ENCODE measurements at regions not wholly inside any gene's neighbourhood (a gene's known extent, or its start where the extent isn't known, plus 50 kb on each side); places are given as distances from the start of the nearest gene placed in this dataset.
A peak's percentile ranks its signal among the peaks of the same experiment; 100 is the strongest.
"Not testable (repeated sequence)": the region's sequence is repeated elsewhere in the genome, so short reads cannot be mapped to it uniquely, and the experiment has no call there.

DNA sequence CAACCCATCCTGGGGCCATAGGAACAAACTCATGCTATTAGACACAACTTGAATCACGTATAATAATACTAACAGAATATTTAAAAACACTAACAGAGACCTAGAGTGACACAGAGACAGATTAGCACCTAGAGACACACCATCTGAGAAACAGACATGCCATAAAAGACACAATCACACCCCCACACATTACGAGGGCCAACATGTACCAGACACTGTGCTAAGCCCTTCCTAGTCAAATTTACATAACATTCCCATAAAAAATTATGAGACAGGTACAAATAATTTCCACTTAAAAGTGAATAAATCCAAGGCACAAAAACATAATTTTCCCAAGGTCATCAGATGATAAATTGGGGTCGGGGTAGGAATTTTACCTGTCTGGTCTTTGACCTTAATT is 141.1 kb upstream of the PRSS16 start:
- no peak for DNase-seq

DNA sequence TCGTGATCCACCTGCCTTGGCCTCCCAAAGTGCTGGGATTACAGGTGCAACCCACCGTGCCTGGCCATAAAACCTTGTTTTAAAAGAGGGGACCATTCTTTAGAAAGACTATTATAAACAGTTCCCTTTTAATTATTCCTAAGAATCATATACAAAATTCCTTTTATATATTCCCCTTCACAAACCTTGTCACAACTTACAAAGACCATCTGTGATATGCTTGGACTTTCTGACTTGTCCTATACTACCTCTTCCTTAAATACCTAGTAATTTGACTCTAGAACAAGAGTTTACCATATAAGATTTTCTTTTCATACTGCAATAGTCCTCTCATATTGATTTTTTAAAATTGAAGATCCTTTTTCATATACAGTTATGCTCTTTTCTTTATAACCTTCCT is 135.8 kb upstream of the PRSS16 start:
- DNase-seq = no peak

DNA sequence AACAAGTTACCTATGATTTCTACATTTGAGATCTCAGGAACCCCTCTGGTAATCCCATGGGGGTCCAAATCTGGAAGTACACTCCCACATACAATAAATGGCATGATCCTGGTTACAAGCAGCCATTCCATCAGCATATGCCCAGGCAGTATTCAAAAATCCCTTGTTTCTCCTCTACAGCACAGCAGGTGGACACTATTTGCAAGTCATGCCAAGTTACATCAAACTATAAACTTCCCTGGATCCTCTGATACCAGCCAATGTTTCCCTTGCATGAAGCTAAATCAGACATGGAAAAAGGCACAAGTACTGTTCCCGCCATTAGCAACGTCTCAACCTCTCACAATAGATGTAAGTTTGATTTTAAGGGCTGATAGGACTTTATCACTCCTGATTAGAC is 134.5 kb upstream of the PRSS16 start:
- DNase-seq = no peak

DNA sequence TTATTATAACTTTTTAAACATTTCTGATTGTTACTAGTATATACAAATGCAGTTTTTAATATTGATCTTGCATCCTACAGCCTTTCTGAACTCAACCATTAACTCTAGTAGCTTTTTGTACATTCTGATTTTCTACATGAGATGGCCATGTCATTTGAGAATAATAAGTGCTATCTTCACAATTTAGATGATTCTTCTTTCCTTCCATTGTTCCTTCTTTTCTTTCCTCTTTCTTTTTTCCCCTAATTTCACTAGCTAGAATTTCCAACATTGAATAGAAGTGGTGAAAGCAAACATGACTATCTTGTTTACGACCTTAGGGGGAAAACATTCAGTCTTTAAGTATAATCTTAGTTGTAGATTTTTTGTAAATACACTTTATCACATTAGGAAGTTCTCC is 128.2 kb upstream of the PRSS16 start:
- DNase-seq = no peak

DNA sequence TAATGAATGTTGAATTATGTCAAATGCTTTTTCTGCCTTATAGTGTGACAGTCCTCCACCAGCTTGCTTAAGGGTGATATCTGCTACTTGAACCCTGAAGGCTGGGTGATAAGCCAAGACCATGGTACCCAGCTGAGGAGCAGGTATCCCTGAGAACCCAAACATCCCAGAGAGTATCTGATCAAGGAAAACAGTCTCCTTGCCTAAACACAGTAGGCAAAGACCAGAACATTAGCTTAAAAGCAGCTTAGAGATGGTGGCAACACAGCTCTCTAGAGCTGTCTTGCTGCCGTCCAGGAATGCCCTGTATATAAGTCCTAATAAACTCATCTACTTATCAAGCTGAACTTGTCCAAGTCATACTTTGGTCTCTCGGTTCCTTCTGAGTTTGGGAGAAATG is 127.7 kb upstream of the PRSS16 start:
- no peak for DNase-seq

DNA sequence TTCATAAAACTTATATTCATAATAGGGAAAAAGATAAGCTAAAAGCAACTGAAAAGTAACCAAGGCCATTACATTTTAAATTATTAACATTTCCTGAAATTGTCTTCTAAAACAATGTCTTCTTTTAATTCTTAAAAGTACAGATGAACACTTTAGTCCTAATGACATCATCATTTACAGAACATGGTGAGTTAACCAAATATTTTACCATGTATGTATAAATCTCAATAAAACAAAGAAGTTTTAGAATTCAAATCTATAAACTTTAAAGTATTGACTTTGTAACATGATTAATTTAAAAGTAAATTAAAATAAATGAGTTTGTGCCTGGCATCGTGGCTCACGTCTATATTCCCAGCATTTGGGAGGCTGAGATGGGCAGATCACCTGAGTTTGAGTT is 125.9 kb upstream of the PRSS16 start:
- DNase-seq = no peak

DNA sequence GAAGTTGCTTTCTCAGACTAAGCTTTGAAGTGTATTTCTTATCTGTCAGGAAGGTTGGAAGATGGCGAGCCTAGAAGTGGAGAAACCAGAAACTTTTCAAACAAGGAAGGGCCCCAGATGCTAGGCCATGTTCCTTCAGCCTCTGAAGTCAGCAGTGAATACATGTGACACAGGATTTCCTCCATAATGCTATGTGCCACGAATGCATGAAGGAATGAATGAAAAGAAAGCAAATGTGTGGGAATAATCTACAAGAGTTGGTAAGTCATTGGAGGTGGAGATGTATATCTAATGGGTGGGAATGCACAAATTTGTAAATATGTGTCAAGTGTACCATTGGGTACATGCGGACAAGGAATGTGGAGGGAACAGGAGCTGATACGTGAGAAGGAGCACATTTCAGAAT is 123.2 kb upstream of the PRSS16 start:
- no peak for DNase-seq

DNA sequence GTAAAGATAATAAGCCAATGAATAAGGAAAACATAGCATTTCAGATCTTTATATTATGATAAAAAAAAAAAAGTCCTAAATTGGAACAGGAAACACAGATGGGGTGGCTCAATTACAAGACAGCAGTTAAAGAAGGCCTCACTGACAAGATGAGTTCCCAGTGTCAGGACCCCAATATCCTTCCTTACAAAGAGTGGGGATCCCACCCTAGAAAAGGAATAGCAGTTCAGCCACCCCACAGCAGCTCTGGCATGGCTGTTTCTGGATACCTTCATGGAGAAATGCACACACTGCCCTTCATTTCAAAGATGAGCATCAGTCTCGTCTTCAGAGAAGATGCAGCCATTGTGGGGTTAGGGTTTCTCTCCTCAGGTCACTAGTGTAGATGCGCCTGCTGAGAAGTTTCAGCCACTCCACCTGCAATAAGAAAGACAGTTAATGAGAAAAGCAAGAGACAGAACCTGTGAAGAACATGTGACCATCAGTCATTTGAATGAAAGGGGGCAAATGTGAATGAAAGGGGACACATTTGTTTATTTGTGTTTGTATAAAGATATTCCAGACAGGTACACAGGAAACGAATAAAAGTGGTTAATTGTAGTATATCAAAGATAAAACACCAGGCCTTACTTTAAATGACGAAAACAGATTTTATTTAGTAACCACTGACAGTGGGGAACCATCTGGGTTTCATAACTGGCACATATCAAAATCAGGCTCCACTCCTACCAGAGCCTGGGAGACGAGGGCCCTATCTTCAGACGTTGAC is 121.3 kb upstream of the PRSS16 start:
- no peak for DNase-seq

DNA sequence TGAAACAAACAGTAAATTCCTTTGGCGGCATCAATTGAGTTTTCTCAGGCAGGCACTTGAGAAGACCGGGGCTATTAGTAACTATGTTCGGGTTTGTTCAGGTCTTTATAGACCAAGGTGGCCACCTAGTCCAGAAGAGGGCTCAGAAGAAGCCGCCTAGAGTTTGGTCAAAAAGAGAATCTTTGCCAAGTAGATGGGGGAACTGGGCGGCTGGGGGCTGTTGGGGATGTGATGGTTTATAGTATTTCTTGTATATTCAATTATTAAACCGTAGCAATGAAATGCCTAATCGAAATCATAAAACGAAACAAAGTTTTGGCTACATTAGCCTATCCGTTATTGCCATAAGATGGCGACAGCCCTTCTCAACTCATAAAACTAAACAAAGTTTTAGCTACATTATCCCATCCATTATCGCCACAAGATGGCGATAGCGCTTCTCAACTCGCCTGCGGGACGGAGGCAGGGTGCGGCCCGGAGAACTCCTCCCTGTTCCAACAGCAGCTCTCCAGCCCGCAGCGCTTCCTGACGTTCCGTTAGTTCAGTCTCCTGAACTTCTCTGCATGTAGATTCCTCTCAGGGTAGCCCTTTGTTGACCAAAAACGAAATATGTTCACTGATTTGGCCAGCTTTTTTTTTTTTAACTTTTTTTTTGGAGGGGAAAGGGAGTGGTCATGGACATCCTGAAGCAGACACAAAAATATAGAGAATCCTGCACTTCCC is 120.5 kb upstream of the PRSS16 start:
- peak; percentile 97 for DNase-seq

DNA sequence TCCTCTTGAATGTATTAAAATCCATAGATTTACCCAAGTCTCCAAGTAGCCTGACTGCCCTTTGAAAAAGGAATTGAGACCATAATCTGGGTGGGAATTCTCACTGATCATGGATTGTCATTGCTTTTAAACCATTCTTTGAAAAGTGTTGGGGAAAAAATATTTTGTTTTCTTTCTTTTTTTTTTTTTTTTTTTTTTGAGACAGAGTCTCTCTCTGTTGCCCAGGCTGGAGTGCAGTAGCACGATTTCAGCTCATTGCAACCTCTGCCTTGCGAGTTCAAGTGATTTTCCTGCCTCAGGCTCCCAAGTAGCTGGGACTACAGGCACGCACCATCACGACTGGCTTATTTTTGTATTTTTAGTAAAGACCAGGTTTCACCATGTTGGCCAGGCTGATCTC is 119.6 kb upstream of the PRSS16 start:
- not testable (repeated sequence) for DNase-seq

DNA sequence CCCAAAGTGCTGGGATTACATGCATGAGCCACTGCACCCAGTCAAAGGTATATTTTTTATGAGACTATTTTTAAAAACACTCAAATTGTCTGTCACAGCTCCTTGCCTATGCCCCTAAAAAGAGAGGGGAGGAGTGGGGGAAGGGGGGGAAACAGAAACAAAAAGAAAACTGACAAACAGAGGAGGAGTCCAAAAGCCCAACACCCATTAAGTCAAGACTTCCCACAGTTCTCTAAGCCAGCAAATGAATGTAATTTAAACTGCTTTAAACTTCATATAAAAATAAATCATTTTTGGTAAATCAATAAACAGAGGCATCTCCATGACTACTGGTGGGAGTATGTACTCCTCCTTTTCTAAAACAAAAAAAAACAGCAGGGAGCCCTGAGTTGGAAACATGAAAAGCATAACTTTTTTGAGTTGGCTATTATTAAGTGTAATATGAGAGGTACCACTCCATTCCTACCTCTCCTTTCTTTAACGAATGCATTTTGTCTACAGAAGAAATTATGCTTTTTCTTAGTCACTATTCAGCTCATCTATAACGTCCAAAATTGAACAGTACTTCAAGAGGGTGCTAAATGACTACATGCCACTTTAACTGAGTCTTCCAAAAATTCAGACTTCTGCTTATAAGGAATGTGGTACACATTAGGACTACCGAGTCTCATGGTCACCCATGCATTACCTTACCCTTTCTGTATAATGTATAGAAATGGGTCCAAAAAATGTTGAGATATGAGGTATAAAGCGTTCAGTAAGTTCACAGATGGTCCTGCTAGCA is 119.0 kb upstream of the PRSS16 start:
- no peak for DNase-seq

DNA sequence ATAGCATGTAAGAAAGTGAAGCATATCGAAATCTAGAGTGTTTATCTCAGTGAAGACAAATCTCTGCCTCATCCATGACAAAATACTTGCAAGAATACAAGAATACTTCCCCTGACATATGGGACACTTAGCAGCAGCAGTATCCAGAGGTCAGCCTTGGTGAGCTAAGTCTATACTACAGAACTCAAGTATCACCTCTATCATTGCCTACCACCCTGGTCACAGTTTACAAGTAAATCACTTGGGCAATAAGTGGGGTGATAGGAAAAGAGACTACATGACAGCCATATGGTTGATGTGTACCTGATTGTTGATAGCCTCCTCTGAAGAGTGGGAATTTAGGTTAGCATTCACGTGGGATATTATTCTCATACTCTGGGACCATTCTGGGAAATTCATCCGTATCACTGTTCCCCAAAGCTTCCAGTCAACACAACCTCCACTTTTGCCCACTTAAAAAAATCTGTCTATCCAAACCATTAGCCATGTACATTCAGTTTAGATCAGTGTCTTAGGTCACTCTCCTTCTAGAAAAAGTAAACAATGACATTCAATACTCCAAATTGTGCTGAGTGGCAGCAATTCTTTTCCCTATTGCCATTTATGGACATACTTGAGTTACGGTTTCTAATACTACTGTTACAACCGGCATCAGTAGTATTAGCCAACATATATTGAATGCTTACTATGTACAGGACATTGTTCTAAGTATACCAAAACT is 118.2 kb upstream of the PRSS16 start:
- DNase-seq = no peak

DNA sequence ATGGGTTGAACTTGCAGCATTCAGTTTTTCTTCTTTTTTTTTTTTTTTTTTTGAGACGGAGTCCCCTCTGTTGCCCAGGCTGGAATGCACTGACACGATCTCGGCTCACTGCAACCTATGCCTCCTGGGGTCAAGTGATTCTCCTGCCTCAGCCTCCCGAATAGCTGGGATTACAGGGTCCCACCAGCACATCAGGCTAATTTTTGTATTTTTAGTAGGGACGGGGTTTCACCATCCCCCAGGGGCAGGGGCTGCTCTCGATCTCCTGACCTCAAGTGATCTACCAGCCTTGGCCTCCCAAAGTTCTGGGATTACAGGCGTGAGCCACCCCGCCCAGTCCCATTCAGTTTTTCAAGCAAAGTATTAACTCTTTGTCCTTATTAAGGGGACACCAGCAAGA is 117.6 kb upstream of the PRSS16 start:
- DNase-seq = no peak

DNA sequence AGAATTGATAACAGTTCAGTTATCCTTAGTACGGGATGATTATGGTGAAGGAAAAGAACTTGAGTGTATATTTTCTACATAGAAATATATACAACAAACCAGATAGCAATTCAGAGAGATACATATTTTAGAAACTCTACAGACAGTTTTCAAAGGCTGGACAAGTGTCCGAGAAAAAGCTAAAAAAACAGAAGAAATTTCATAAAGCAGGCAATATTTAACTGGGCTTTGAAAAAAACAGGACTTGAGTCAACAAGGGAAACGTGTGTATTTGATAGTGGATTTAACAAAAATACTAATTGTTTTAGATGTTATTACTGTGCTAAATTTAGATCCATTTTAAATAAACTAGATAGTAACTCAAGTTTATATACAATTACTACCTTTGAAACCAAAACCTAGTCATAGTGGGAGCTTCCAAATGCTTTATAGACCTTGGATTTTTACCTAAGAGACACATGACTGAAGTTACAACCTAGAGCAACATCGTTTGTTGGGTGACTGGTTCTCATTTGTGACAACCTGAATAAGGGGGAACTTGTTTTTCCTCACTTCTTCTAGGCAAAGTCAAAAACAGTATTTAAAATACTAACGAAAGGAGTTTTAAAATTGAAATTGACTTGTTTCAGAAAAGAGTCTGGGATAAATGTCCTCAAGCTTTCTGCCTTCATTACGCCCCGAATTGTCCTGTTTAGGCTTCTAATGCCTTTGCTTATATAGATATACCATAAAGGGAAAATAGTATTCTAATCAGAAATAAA is 116.7 kb upstream of the PRSS16 start:
- no peak for DNase-seq

DNA sequence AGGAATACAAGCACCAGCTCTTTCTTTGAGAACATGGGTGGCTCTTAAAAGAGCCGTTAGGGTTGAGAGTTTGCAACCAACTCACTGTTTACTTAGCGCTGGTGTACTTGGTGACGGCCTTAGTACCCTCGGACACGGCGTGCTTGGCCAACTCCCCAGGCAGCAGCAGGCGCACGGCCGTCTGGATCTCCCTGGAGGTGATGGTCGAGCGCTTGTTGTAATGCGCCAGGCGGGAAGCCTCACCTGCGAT is 115.3 kb upstream of the PRSS16 start:
- DNase-seq = not testable (repeated sequence)

DNA sequence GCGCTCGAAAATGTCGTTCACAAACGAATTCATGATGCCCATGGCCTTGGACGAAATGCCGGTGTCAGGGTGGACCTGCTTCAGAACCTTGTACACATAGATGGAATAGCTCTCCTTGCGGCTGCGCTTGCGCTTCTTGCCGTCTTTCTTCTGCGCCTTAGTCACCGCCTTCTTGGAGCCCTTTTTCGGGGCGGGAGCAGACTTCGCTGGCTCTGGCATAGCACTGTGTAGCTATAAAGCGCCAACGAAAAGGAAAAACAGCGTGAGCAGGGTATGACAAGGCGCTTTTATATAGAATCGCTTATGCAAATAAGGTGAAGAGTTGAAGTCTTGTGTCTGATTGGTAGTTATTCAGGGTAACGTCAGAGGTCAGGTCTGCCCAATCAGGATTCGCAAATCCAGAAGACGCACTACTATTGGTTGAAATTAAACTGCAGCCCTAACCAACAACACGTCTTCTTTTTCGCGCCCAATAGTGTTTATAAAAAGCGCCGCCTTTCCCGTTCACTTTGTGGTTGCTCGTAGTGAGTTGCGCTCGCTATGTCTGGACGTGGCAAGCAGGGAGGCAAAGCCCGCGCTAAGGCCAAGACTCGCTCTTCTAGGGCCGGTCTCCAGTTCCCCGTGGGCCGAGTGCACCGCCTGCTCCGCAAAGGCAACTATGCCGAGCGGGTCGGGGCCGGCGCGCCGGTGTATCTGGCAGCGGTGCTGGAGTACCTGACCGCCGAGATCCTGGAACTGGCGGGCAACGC is 114.8 kb upstream of the PRSS16 start:
- DNase-seq = peak; percentile 99

DNA sequence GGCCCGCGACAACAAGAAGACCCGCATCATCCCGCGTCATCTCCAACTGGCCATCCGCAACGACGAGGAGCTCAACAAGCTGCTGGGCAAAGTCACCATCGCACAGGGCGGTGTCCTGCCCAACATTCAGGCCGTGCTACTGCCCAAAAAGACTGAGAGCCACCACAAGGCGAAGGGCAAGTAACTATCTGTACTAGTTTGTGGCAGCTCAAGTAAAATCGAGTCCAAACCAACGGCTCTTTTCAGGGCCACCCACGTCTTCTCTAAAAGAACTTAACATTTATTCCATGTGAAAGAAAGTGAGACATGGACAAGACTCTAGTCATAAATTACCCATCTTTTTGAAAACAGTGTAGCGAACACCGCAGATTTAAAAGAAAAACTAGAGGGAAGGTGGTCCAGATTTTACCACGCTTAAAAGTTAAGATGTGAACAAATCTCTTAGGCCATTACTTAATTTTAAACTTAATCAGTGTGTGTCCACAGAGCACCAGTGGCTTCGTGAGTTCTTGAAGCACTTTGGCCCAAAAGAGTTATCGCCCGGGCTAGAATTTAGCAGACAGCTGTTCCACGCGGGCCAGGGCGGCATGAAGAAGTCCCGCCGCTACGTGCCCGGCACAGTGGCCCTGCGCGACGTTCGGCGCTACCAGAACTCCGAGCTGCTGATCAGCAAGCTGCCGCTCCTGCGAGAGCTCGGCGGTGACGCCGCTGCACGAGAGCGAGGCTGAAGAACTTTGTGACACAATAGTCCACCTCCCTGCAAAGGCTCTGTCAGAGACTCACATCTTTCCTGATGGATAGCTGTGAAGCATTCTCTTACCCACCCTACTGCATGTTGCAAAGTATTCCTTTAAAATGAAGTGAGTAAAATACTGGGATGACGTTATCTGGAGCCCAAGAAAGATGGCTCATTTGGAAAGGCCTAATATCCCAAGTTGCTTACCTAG is 113.9 kb upstream of the PRSS16 start:
- DNase-seq = peak; percentile 80

DNA sequence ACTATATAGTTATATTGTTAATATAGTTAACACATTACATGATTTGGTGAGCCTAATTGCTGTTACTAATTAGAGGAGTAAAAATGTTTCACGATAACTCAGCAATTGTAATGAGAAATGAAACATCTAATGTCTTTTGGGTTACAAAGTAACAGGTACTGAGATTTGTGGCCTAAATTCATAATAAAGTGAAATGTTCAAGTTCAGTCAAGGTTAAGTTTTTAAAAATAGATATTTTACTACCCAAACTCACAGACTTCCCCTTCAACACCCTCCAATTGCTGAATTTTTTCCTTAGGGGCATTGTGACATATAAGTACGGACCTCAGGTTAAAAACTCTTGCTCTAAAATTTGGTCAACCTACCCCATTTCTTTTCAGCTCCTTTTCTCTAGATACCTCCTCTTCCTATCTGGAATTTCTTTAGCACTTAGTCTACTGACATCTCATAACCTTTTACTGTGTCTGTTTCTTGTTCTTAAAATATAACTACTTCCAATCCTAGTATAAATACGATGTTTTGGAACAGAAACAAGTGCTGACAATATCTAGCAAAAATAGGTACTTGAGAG is 112.3 kb upstream of the PRSS16 start:
- DNase-seq = no peak

DNA sequence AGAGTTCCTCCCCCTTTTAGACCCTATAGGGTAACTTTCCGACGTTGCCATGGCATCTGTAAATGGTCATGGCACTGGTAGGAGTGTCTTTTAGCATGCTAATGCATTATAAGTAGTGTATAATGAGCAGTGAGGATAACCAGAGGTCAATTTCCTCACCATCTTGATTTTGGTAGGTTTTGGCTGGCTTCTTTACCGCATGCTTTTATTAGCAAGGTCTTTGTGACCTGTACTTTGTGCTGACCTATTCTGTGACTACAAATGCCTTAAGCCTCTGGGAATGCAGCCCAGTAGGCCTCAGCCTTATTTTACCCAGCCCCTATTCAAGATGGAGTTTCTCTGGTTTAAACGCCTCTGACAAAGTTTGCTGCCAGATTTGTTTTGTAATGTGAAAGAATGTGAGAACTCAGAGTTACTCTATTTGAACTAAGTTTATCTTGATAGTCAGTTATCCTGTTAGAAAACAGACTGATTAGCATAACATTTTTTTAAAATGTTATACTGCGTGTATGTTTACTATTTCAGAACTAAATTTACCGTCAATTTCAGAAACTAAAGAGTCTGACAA is 111.3 kb upstream of the PRSS16 start:
- DNase-seq = no peak

All from tongue (tissue), 1 donor.